ENCODE measurements at regions not wholly inside any gene's neighbourhood (a gene's known extent, or its start where the extent isn't known, plus 50 kb on each side); places are given as distances from the start of the nearest gene placed in this dataset.

DNA sequence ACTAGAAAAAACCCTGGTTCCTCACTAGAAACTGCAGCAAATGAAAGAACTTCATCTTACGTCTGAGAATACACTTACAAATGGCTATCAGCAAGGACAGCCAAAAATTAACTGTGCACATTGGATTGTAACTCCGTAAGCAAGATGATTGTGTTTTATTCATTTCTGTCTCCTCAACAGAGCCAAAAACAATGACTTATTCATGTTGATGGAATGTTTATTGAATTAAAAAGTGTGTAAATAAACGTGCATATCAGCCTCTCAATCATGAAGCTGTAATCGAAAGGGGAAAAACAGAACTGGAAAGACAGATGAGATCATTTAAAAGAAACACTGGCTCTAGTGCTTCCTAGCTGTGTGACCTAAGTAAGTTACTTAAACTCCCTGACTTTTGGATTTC is 307.5 kb upstream of the ZC3H12C start:
- Histone ChIP-seq H3F3A (ENCODE audit: insufficient read depth, low read length) (peaks cover 17% of the 10 kb centered on the region), H3K4me1 (ENCODE audit: low read length) (peaks cover 44% of the 10 kb centered on the region), H3K36me3 (replicated peaks; ENCODE audit: insufficient read depth, low read length) (no peaks in the 10 kb centered on the region), H3K27me3 (replicated peaks; ENCODE audit: insufficient read depth, low read length) (no peaks in the 10 kb centered on the region), H3K9me3 (replicated peaks; ENCODE audit: insufficient read depth, low read length) (no peaks in the 10 kb centered on the region), H3K9ac (ENCODE audit: low read length) (peak overlapping the region; percentile 5; the same call in 1 of the 2 replicates), H3K27ac (ENCODE audit: low read length) (peak overlapping the region; percentile 40; the same call in 1 of the 2 replicates), H2AFZ (ENCODE audit: low read length) (peak overlapping the region; percentile 18; the same call in 1 of the 2 replicates), H4K20me1 (ENCODE audit: insufficient read depth, low read length) (no peaks in the 10 kb centered on the region), H3K4me2 (ENCODE audit: low read depth, low read length) (peak overlapping the region; percentile 28), H3K4me3 (ENCODE audit: low read length) (0 out of 2 replicates have a peak overlapping the region, but pooled peaks have one; percentile 24), H3K79me2 (ENCODE audit: low read length) (no peaks in the 10 kb centered on the region), H3K9me2 (replicated peaks; ENCODE audit: insufficient read depth, low read length) (no peaks in the 10 kb centered on the region)
- TF ChIP-seq, protein P1, sequence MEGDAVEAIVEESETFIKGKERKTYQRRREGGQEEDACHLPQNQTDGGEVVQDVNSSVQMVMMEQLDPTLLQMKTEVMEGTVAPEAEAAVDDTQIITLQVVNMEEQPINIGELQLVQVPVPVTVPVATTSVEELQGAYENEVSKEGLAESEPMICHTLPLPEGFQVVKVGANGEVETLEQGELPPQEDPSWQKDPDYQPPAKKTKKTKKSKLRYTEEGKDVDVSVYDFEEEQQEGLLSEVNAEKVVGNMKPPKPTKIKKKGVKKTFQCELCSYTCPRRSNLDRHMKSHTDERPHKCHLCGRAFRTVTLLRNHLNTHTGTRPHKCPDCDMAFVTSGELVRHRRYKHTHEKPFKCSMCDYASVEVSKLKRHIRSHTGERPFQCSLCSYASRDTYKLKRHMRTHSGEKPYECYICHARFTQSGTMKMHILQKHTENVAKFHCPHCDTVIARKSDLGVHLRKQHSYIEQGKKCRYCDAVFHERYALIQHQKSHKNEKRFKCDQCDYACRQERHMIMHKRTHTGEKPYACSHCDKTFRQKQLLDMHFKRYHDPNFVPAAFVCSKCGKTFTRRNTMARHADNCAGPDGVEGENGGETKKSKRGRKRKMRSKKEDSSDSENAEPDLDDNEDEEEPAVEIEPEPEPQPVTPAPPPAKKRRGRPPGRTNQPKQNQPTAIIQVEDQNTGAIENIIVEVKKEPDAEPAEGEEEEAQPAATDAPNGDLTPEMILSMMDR (IDR thresholded peaks at IDR 0.05; ENCODE audit: low read length) = no peak
- TF ChIP-seq EZH2 (optimal IDR thresholded peaks at IDR 0.05; ENCODE audit: low read depth, low read length) (no peak), EZH2phosphoT487 (IDR thresholded peaks at IDR 0.05; ENCODE audit: low read length) (no peak)
- no peak for DNase-seq

DNA sequence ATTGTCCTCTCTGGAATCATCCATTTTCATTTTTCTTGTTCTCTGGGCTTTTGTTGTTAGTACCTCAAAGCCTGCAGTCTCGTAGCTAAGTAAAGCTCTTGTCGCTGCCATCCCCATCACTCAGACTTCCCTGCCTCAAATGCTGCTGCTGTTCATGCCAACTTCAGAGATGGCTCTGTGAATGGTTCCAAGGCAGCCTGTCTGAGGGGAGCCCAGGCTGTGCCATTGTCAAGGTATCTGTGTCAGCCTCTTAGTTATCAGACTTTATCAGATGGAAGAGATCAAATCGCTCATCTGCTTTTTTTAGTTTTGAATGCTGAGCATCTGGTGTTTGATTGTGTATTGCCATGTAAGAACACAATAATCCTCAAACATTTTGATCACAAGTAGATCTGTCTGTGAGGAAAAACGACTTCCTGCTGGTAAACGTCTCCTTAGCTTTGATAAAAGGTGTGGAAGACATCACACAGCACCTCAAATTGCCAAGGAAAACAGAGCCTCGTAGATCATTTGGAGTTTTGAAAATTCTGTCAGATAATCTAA is 304.2 kb upstream of the ZC3H12C start:
- Histone ChIP-seq H3K9me3 (replicated peaks; ENCODE audit: insufficient read depth, low read length) (no peaks in the 10 kb centered on the region), H3K9ac (ENCODE audit: low read length) (no peak overlapping the region), H3K4me1 (ENCODE audit: low read length) (peaks cover 19% of the 10 kb centered on the region), H3K4me2 (ENCODE audit: low read depth, low read length) (no peak overlapping the region), H3K27me3 (replicated peaks; ENCODE audit: insufficient read depth, low read length) (no peaks in the 10 kb centered on the region), H3K4me3 (ENCODE audit: low read length) (no peak overlapping the region), H2AFZ (ENCODE audit: low read length) (no peak overlapping the region), H3K9me2 (replicated peaks; ENCODE audit: insufficient read depth, low read length) (no peaks in the 10 kb centered on the region), H3K27ac (ENCODE audit: low read length) (no peak overlapping the region), H3K79me2 (ENCODE audit: low read length) (no peaks in the 10 kb centered on the region), H4K20me1 (ENCODE audit: insufficient read depth, low read length) (no peaks in the 10 kb centered on the region), H3F3A (ENCODE audit: insufficient read depth, low read length) (peaks cover 7% of the 10 kb centered on the region), H3K36me3 (replicated peaks; ENCODE audit: insufficient read depth, low read length) (no peaks in the 10 kb centered on the region)
- no peak for DNase-seq
- TF ChIP-seq EZH2 (optimal IDR thresholded peaks at IDR 0.05; ENCODE audit: low read depth, low read length) = no peak
- TF ChIP-seq, protein P1 (IDR thresholded peaks at IDR 0.05; ENCODE audit: low read length) = no peak
- no peak for TF ChIP-seq EZH2phosphoT487 (IDR thresholded peaks at IDR 0.05; ENCODE audit: low read length)

DNA sequence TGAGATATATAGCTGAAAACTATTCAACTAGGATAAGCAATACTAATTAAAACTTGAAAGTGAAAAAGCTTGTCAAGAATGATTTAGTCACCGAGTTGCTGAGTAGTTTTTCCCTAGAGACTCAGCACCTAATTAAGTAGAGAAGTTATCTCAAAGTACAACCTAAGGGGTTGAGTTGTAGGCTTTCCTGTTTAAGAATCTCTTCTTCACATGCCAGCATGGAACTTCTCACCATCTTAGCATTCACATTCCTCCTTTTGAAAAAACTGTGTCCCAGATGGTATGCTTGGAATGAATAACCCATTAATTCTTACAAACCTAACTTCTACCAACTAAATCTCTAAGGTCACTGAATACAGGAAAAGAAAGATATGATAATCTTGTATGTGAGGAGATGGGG is 303.3 kb upstream of the ZC3H12C start:
- Histone ChIP-seq H3K9me3 (replicated peaks; ENCODE audit: insufficient read depth, low read length) (no peaks in the 10 kb centered on the region), H3K4me3 (ENCODE audit: low read length) (no peak overlapping the region), H3K36me3 (replicated peaks; ENCODE audit: insufficient read depth, low read length) (no peaks in the 10 kb centered on the region), H3K4me2 (ENCODE audit: low read depth, low read length) (no peak overlapping the region), H3K4me1 (ENCODE audit: low read length) (peaks cover 10% of the 10 kb centered on the region), H3F3A (ENCODE audit: insufficient read depth, low read length) (no peaks in the 10 kb centered on the region), H3K9me2 (replicated peaks; ENCODE audit: insufficient read depth, low read length) (no peaks in the 10 kb centered on the region), H4K20me1 (ENCODE audit: insufficient read depth, low read length) (no peaks in the 10 kb centered on the region), H3K27me3 (replicated peaks; ENCODE audit: insufficient read depth, low read length) (no peaks in the 10 kb centered on the region), H3K79me2 (ENCODE audit: low read length) (no peaks in the 10 kb centered on the region), H2AFZ (ENCODE audit: low read length) (no peak overlapping the region), H3K9ac (ENCODE audit: low read length) (no peak overlapping the region), H3K27ac (ENCODE audit: low read length) (no peak overlapping the region)
- DNase-seq = no peak
- TF ChIP-seq EZH2phosphoT487 (IDR thresholded peaks at IDR 0.05; ENCODE audit: low read length) = no peak
- TF ChIP-seq, protein P1 (IDR thresholded peaks at IDR 0.05; ENCODE audit: low read length) = no peak
- no peak for TF ChIP-seq EZH2 (optimal IDR thresholded peaks at IDR 0.05; ENCODE audit: low read depth, low read length)
